CD8-positive, alpha-beta memory T cell (primary cell): ENCODE measurements at regions not wholly inside any gene's neighbourhood (a gene's known extent, or its start where the extent isn't known, plus 50 kb on each side); places are given as distances from the start of the nearest gene placed in this dataset.

ENCODE experiments used
- CTCF ChIA-PET: fragments of 350-600 bp; sonication (Branson Sonifier 250); formaldehyde crosslinking; loops from one replicate; lab custom pipeline; 2021; ENCODE audit warnings: antibody characterized with exemption; lab: Charles Lee
- POLR2A ChIA-PET: fragments of 350-600 bp; sonication (Branson Sonifier 250); formaldehyde crosslinking; loops from one replicate; lab custom pipeline; 2021; ENCODE audit warnings: antibody characterized with exemption; lab: Charles Lee
- DNase-seq, 5 donors: peaks; one replicate each; pipeline versions ENCODE4 v3.0.0 to v3.0.0-alpha.2; 2020 to 2022; ENCODE audit warnings: mixed read lengths in 1 of 5
- H3K27ac ChIP-seq: one replicate; pipeline ENCODE4 v1.7.0; 2013; ENCODE audit warnings: low read depth, mild to moderate bottlenecking, low read length, moderate library complexity
- H3K27me3 ChIP-seq: 2 replicates; pipeline ENCODE4 v1.7.0; 2013; ENCODE audit warnings: low read length, mild to moderate bottlenecking; ENCODE audit not compliant: insufficient read depth, poor library complexity, severe bottlenecking
- H3K36me3 ChIP-seq: 2 replicates; pipeline ENCODE4 v1.7.0; 2013; ENCODE audit warnings: mild to moderate bottlenecking, low read length, moderate library complexity; ENCODE audit not compliant: insufficient read depth
- H3K4me1 ChIP-seq: 2 replicates; pipeline ENCODE4 v1.7.0; 2013; ENCODE audit warnings: mild to moderate bottlenecking, low read length, moderate library complexity; ENCODE audit not compliant: insufficient read depth
- H3K4me3 ChIP-seq: 2 replicates; pipeline ENCODE4 v1.7.0; 2013; ENCODE audit warnings: mild to moderate bottlenecking, low read length
- H3K9me3 ChIP-seq: 2 replicates; pipeline ENCODE4 v1.7.0; 2013; ENCODE audit warnings: mild to moderate bottlenecking, low read length
- H3K27ac Mint-ChIP-seq, 8 donors: one replicate each; pipeline ENCODE4 v1.8.0; 2020 to 2021; ENCODE audit warnings: mixed read lengths in 8 of 8, mild to moderate bottlenecking in 6 of 8, inconsistent platforms in 3 of 8, moderate library complexity in 3 of 8
- H3K27me3 Mint-ChIP-seq, 2 donors: one replicate each; pipeline ENCODE4 v1.8.0; 2020 to 2021; ENCODE audit warnings: mixed read lengths in 2 of 2, mild to moderate bottlenecking in 1 of 2, moderate library complexity in 1 of 2
- H3K36me3 Mint-ChIP-seq, 3 donors: one replicate each; pipeline ENCODE4 v1.8.0; 2020 to 2021; ENCODE audit warnings: mixed read lengths in 3 of 3, inconsistent platforms in 1 of 3, mild to moderate bottlenecking in 1 of 3
- H3K4me1 Mint-ChIP-seq, 3 donors: one replicate each; pipeline ENCODE4 v1.8.0; 2020 to 2021; ENCODE audit warnings: mixed read lengths in 3 of 3, inconsistent platforms in 1 of 3, mild to moderate bottlenecking in 1 of 3
- H3K4me3 Mint-ChIP-seq, 7 donors: one replicate each; pipeline ENCODE4 v1.8.0; 2020 to 2021; ENCODE audit warnings: mixed read lengths in 7 of 7, mild to moderate bottlenecking in 6 of 7, moderate library complexity in 4 of 7, inconsistent platforms in 2 of 7
- H3K9me3 Mint-ChIP-seq, 5 donors: one replicate each; pipeline ENCODE4 v1.8.0; 2020 to 2022; ENCODE audit warnings: mixed read lengths in 5 of 5, mild to moderate bottlenecking in 3 of 5, moderate library complexity in 2 of 5, inconsistent platforms in 1 of 5

DNA sequence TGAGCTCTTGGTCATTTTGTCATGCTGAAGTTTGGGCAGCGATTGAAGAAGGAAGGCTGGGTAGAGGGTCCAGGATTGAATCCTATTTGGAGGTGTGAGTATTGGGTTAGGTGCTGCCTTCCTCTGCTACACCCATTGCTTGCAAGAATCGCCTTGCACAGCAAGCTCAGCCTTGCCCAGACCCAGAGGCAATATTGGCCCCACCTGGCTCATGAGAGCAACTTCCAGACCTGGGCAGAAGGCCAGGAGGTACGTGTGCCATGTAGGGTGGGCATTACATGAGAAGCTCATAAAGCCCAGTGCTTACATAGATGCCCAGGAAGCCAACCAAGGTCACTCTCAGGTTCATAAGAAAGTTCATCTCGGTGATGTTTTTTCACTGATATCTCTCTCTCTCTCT, 718.0 kb downstream of the EFNB2 start:
- ChIA-PET CTCF (no interaction called here), POLR2A (no interaction called here)
- no peaks in the 10 kb centered on the region for H3K4me1 ChIP-seq
- DNase-seq, result no peak
- H3K9me3 Mint-ChIP-seq, result peaks cover 0 to 3% (median 0%) of the 10 kb centered on the region in 5 donors
- no peaks in the 10 kb centered on the region for H3K27me3 ChIP-seq
- no peak overlapping the region for H3K27ac ChIP-seq
- no peaks in the 10 kb centered on the region for H3K9me3 ChIP-seq
- H3K4me1 Mint-ChIP-seq, result no peaks in the 10 kb centered on the region
- H3K27me3 Mint-ChIP-seq, result peaks cover 0 to 2% of the 10 kb centered on the region in 2 donors
- H3K4me3 ChIP-seq, result no peak overlapping the region
- no peak overlapping the region for H3K27ac Mint-ChIP-seq
- no peaks in the 10 kb centered on the region for H3K36me3 ChIP-seq
- H3K36me3 Mint-ChIP-seq, result no peaks in the 10 kb centered on the region
- H3K4me3 Mint-ChIP-seq, result no peak overlapping the region

DNA sequence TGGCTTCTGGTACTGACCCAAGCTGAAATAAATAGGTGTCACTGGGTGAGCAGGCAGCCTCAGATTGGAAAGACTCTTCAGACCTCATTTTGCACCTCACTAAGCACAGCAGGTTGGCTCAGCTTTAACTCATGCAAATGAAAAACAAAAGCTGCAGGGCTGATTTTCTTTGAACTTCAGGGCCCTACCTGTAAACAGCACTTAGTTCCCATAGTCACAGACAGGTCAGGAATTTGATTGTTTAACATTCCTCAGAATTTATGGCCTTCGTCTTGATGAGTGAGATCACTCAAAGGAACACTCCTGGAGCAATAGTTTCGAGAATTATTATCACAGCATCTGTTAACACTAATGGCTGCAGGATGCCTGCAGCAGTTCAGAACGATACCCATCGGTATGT, 718.5 kb downstream of the EFNB2 start:
- ChIA-PET POLR2A (no interaction called here), CTCF (no interaction called here)
- H3K4me1 Mint-ChIP-seq, result no peaks in the 10 kb centered on the region
- no peak overlapping the region for H3K4me3 Mint-ChIP-seq
- no peak overlapping the region for H3K27ac Mint-ChIP-seq
- no peak for DNase-seq
- peaks cover 0 to 2% of the 10 kb centered on the region in 2 donors for H3K27me3 Mint-ChIP-seq
- Histone ChIP-seq H3K4me1 (no peaks in the 10 kb centered on the region), H3K4me3 (no peak overlapping the region), H3K27ac (no peak overlapping the region), H3K27me3 (no peaks in the 10 kb centered on the region), H3K36me3 (no peaks in the 10 kb centered on the region), H3K9me3 (no peaks in the 10 kb centered on the region)
- H3K9me3 Mint-ChIP-seq, result peaks cover 0 to 3% (median 0%) of the 10 kb centered on the region in 5 donors
- no peaks in the 10 kb centered on the region for H3K36me3 Mint-ChIP-seq

DNA sequence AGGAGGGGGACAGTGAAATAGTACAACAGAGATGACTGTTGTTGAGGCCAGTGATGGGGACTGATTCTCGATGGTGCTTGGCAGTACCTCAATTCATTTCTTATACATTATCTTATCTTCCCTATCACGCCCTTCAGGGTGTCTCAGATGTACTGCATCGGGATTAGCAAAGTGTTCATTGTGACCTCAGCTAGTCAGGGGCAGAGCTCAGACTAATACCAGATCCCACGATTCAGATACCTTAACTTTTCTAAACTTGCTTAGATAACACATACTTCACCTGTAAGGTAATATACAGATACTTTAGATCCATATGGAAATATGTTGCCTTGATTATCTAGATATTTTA, 720.6 kb downstream of the EFNB2 start:
- Histone ChIP-seq H3K9me3 (no peaks in the 10 kb centered on the region), H3K27ac (no peak overlapping the region), H3K4me1 (no peaks in the 10 kb centered on the region), H3K27me3 (no peaks in the 10 kb centered on the region), H3K36me3 (no peaks in the 10 kb centered on the region), H3K4me3 (no peak overlapping the region)
- H3K27ac Mint-ChIP-seq, result no peak overlapping the region
- H3K36me3 Mint-ChIP-seq, result no peaks in the 10 kb centered on the region
- H3K4me3 Mint-ChIP-seq, result no peak overlapping the region
- POLR2A ChIA-PET, result no interaction called here
- H3K4me1 Mint-ChIP-seq, result no peaks in the 10 kb centered on the region
- CTCF ChIA-PET, result no interaction called here
- peaks cover 0 to 2% of the 10 kb centered on the region in 2 donors for H3K27me3 Mint-ChIP-seq
- DNase-seq, result no peak
- peaks cover 0 to 6% (median 3%) of the 10 kb centered on the region in 5 donors for H3K9me3 Mint-ChIP-seq

DNA sequence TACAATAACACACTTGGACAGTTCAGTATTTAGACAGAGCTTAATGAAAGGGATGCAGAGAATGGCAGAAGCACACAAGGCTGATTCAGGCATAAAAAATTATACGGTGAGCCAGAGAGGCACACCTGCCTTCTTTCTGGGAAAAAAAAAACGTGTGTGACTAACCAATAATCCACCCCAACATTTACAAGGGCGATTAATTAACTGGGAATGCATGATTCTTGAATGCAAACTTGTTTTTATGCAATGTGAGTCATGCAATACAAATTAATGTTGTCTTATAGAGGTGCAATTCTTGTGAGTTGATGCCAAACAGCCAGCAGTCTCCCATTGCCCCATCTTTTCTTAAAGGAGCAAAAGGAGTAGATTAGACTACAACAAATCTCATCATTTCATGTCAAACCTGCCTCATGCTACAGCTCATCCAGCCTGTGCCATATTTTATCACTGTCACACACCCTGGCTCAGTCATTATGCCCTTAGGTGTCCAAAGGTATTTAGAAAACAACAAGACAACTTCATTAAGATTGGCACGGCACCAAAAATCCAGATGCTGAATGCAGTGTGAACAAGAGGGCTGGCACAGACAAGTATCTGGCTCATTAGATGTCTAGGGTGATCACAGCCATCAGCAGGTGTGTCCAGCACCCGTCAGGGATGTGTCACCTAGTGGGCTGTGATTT, 721.1 kb downstream of the EFNB2 start:
- Histone ChIP-seq H3K27me3 (no peaks in the 10 kb centered on the region), H3K4me3 (no peak overlapping the region), H3K4me1 (no peaks in the 10 kb centered on the region), H3K27ac (no peak overlapping the region), H3K9me3 (no peaks in the 10 kb centered on the region), H3K36me3 (no peaks in the 10 kb centered on the region)
- no peaks in the 10 kb centered on the region for H3K4me1 Mint-ChIP-seq
- CTCF ChIA-PET, result no interaction called here
- H3K27me3 Mint-ChIP-seq, result peaks cover 0 to 2% of the 10 kb centered on the region in 2 donors
- no peak overlapping the region for H3K27ac Mint-ChIP-seq
- POLR2A ChIA-PET, result no interaction called here
- no peak for DNase-seq
- no peak overlapping the region for H3K4me3 Mint-ChIP-seq
- no peaks in the 10 kb centered on the region for H3K36me3 Mint-ChIP-seq
- H3K9me3 Mint-ChIP-seq, result peaks cover 0 to 6% (median 3%) of the 10 kb centered on the region in 5 donors

DNA sequence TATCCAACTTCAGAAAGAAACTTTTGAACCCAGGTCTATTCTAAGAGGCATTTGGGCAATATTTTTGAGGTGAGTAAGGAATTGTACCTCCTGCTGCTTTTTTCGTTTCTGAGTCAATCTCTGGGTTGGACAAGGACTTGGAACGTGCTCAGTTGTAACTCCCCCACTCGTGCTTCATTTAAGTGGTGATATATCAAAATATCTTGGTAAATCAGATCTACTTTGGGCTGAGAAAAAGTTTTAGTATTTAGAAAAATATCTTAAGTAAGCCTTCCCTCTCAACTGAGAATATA, 728.9 kb downstream of the EFNB2 start:
- Mint-ChIP-seq H3K4me1 (no peaks in the 10 kb centered on the region), H3K4me3 (no peak overlapping the region), H3K27me3 (no peaks in the 10 kb centered on the region), H3K9me3 (peaks cover 0 to 11% (median 5%) of the 10 kb centered on the region in 5 donors), H3K36me3 (no peaks in the 10 kb centered on the region), H3K27ac (no peak overlapping the region)
- no peaks in the 10 kb centered on the region for H3K36me3 ChIP-seq
- no peak overlapping the region for H3K27ac ChIP-seq
- ChIA-PET CTCF (no interaction called here), POLR2A (no interaction called here)
- H3K9me3 ChIP-seq, result no peaks in the 10 kb centered on the region
- DNase-seq, result no peak
- no peaks in the 10 kb centered on the region for H3K4me1 ChIP-seq
- no peaks in the 10 kb centered on the region for H3K27me3 ChIP-seq
- H3K4me3 ChIP-seq, result no peak overlapping the region

DNA sequence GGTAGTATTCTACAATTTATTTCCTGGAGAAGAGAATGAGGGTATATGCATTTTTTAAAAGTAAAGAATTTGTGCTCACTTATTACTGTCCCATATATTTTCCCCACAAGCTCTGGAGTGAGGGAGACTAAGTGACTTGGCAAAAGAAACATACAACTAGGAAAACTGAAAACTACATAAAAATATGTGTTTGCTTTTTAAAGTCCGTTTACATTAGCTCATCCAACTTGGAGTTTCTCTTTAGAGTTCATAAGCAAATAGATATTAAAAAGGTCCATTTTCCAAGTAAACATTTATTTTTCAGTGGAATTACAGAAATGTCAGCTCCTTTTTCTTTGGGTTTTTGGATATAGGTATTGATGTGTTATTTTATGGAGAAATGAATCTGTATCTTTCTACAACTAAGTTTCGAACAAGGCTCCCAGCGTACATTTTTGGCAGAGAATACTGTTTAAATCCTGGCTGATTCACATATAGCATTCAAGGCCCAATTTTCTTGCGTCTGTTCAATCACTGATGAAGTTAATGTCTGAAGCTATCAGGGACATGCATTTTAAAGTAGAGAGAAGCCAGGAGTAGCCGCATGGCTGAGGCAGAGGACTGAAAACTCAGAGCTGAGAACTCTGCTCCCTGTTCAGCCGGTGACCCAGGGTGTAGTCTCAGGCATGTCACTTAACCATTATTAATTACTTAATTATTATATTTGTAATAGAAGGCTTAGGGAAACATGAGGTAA, 729.4 kb downstream of the EFNB2 start:
- no peak overlapping the region for H3K27ac Mint-ChIP-seq

DNA sequence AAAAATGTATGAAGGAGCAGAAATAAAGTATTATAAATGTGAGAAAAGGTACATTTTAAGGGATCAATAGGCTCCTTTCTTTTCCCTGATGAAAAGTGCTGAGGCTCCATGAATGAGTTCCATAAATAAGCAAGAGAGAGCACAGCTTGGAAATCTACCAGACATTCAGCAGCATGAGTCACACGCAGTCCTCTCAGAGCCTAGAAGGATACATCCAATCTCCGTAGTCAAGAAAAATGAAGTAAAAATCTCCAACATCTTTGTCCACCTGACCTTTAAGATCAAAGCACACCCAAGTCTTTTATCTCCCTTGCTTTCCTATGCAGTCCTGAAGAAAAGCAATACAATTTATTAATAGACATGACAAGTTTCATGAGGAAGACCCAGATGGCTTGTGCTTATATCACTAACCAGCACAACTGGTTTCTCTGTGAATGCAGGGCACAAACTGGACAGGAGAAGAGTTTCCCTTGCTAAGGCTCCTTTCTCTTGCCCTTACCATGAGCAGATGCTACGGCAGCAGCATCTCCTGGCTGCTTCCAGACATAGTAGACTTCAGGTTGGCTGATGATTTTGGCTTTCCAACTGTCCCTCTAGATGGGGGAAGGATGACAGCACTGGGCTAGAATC, 730.8 kb downstream of the EFNB2 start:
- Mint-ChIP-seq H3K4me3 (no peak overlapping the region), H3K27me3 (no peaks in the 10 kb centered on the region), H3K36me3 (no peaks in the 10 kb centered on the region), H3K4me1 (no peaks in the 10 kb centered on the region), H3K9me3 (peaks cover 0 to 11% (median 3%) of the 10 kb centered on the region in 5 donors), H3K27ac (no peak overlapping the region)
- Histone ChIP-seq H3K4me3 (no peak overlapping the region), H3K4me1 (no peaks in the 10 kb centered on the region), H3K36me3 (no peaks in the 10 kb centered on the region), H3K9me3 (no peaks in the 10 kb centered on the region), H3K27ac (no peak overlapping the region), H3K27me3 (no peaks in the 10 kb centered on the region)
- CTCF ChIA-PET, result no interaction called here
- POLR2A ChIA-PET, result no interaction called here
- no peak for DNase-seq

More for the DNA sequence above, 729.4 kb downstream of the EFNB2 start:
- Histone ChIP-seq H3K36me3 (no peaks in the 10 kb centered on the region), H3K4me1 (no peaks in the 10 kb centered on the region), H3K27ac (no peak overlapping the region), H3K27me3 (no peaks in the 10 kb centered on the region), H3K9me3 (no peaks in the 10 kb centered on the region), H3K4me3 (no peak overlapping the region)
- H3K36me3 Mint-ChIP-seq, result no peaks in the 10 kb centered on the region
- ChIA-PET CTCF (no interaction called here), POLR2A (no interaction called here)
- H3K27me3 Mint-ChIP-seq, result no peaks in the 10 kb centered on the region
- no peak overlapping the region for H3K4me3 Mint-ChIP-seq
- DNase-seq, result no peak
- no peaks in the 10 kb centered on the region for H3K4me1 Mint-ChIP-seq
- H3K9me3 Mint-ChIP-seq, result peaks cover 0 to 11% (median 5%) of the 10 kb centered on the region in 5 donors

DNA sequence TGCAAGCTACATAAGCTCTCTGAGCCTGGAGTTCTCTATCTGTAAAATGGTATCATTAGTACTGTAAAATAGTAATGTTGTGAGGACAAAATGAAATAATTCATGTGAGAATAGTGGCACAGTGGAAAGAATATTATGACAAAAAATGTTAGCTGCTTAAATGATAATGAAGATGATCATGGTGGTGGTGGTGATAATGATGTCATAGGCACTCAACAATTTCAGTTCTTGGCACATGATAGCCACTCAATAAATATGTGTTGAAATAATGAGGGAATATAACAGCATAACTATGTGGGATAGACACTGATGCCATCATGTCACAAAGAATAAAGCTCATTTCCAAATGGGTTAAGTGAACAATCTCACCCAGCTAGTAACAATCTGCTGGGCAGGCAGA, 736.3 kb downstream of the EFNB2 start:
- DNase-seq, result no peak
- Mint-ChIP-seq H3K4me3 (no peak overlapping the region), H3K27ac (no peak overlapping the region), H3K27me3 (no peaks in the 10 kb centered on the region), H3K36me3 (no peaks in the 10 kb centered on the region), H3K9me3 (peaks cover 0 to 4% (median 0%) of the 10 kb centered on the region in 5 donors), H3K4me1 (no peaks in the 10 kb centered on the region)
- no peaks in the 10 kb centered on the region for H3K4me1 ChIP-seq
- ChIA-PET POLR2A (no interaction called here), CTCF (no interaction called here)
- H3K36me3 ChIP-seq, result no peaks in the 10 kb centered on the region
- H3K9me3 ChIP-seq, result no peaks in the 10 kb centered on the region
- H3K4me3 ChIP-seq, result no peak overlapping the region
- H3K27me3 ChIP-seq, result no peaks in the 10 kb centered on the region
- no peak overlapping the region for H3K27ac ChIP-seq
